BE2C (cell line): ENCODE measurements at regions not wholly inside any gene's neighbourhood (a gene's known extent, or its start where the extent isn't known, plus 50 kb on each side); places are given as distances from the start of the nearest gene placed in this dataset.

ENCODE experiments used
- DNase-seq: peaks from one replicate; pipeline ENCODE4 v3.0.0-alpha.2; 2020
- H3K27me3 ChIP-seq: fragments of 250-450 bp; sonication (Bioruptor Pico); 2 replicates; pipeline ENCODE4 v1.5.1; 2020; ENCODE audit warnings: mild to moderate bottlenecking
- H3K36me3 ChIP-seq: fragments of 250-450 bp; sonication (Bioruptor Pico); 2 replicates; pipeline ENCODE4 v1.5.1; 2020; ENCODE audit warnings: mild to moderate bottlenecking
- H3K4me1 ChIP-seq: fragments of 250-450 bp; sonication (Bioruptor Pico); 2 replicates; pipeline ENCODE4 v1.5.1; 2020
- H3K4me3 ChIP-seq: 2 replicates; pipeline ENCODE4 v1.5.1; 2011; ENCODE audit warnings: low read depth, low read length
- H3K9me3 ChIP-seq: fragments of 250-450 bp; sonication (Bioruptor Pico); 2 replicates; pipeline ENCODE4 v1.5.1; 2020
- CTCF ChIP-seq: IDR thresholded peaks from 2 replicates; pipeline ENCODE4 v1.5.1; 2012; ENCODE audit warnings: mild to moderate bottlenecking, low read depth, low read length

- no peaks in the 10 kb centered on the region for H3K27me3 ChIP-seq
- no peak overlapping the region for H3K4me3 ChIP-seq
- H3K9me3 ChIP-seq = no peaks in the 10 kb centered on the region; the same call in 1 of the 2 replicates
- DNase-seq = no peak
- TF ChIP-seq CTCF = no peak
- H3K36me3 ChIP-seq = no peaks in the 10 kb centered on the region
- no peaks in the 10 kb centered on the region for H3K4me1 ChIP-seq
Observed at GRCh38 chr9:1528456-1528855, 478.3 kb downstream of the DMRT2 start.

GRCh38 chr9:1530696-1531095, 480.5 kb downstream of the DMRT2 start:
- H3K9me3 ChIP-seq = no peaks in the 10 kb centered on the region; the same call in 1 of the 2 replicates
- no peak overlapping the region for H3K4me3 ChIP-seq
- no peaks in the 10 kb centered on the region for H3K27me3 ChIP-seq
- TF ChIP-seq CTCF = no peak
- H3K36me3 ChIP-seq = no peaks in the 10 kb centered on the region
- H3K4me1 ChIP-seq = no peaks in the 10 kb centered on the region
- DNase-seq = no peak

- no peak for DNase-seq
- H3K4me1 ChIP-seq = no peaks in the 10 kb centered on the region
- no peaks in the 10 kb centered on the region for H3K36me3 ChIP-seq
- H3K4me3 ChIP-seq = no peak overlapping the region
- no peaks in the 10 kb centered on the region for H3K27me3 ChIP-seq
- TF ChIP-seq CTCF = no peak
- no peaks in the 10 kb centered on the region; the same call in 1 of the 2 replicates for H3K9me3 ChIP-seq
Observed at GRCh38 chr9:1531424-1531823, 481.3 kb downstream of the DMRT2 start.

- H3K36me3 ChIP-seq = no peaks in the 10 kb centered on the region
- no peaks in the 10 kb centered on the region for H3K4me1 ChIP-seq
- H3K9me3 ChIP-seq = no peaks in the 10 kb centered on the region; the same call in 1 of the 2 replicates
- no peak for TF ChIP-seq CTCF
- H3K4me3 ChIP-seq = no peak overlapping the region
- DNase-seq = no peak
- no peaks in the 10 kb centered on the region for H3K27me3 ChIP-seq
Observed at GRCh38 chr9:1532171-1532570, 482.0 kb downstream of the DMRT2 start.

GRCh38 chr9:1535051-1535450, 480.1 kb upstream of the SMARCA2 start:
- no peak for DNase-seq
- Histone ChIP-seq H3K9me3 (no peaks in the 10 kb centered on the region), H3K27me3 (no peaks in the 10 kb centered on the region), H3K4me3 (no peak overlapping the region), H3K36me3 (no peaks in the 10 kb centered on the region), H3K4me1 (no peaks in the 10 kb centered on the region)
- no peak for TF ChIP-seq CTCF

- Histone ChIP-seq H3K27me3 (no peaks in the 10 kb centered on the region), H3K9me3 (no peaks in the 10 kb centered on the region), H3K36me3 (no peaks in the 10 kb centered on the region), H3K4me1 (no peaks in the 10 kb centered on the region), H3K4me3 (no peak overlapping the region)
- no peak for DNase-seq
- no peak for TF ChIP-seq CTCF
Observed at GRCh38 chr9:1535599-1535998, 479.5 kb upstream of the SMARCA2 start.
